ENCODE measurements at regions not wholly inside any gene's neighbourhood (a gene's known extent, or its start where the extent isn't known, plus 50 kb on each side); places are given as distances from the start of the nearest gene placed in this dataset.

DNA sequence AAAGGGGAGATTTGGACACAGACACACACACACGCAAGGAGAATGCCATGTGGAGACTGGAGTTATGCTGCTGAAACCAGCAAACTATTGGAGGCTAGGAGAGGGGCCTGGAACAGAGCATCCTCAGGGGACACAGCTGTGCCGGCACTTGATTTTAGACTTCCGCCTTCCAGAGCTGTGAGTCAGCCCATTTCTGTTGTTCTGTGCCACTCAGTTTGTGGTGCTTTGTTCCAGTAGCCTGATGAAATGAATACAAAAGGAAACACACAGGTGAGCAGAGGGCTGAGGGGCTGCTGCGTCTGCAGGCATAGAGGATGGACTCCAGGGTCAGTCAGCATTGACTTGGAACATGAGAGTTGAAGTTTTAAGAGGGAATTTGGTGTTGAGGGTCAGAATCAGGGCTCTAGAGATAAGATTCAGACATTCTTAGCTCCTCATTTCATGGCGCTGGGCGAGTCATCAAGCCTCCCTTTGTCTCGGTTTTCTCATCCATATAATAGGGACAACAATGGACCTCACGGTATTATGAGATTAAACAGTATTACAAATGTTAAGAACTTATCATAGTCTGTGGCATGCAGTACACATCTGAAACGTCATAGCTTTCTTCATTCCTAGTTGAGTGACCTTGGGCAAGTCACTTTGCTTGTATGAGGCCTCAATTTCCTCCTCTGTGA, 191.0 kb downstream of the MIAT start:
- no peaks in the 10 kb centered on the region for H3K36me3 ChIP-seq (ENCODE audit: insufficient read depth, low read length)

DNA sequence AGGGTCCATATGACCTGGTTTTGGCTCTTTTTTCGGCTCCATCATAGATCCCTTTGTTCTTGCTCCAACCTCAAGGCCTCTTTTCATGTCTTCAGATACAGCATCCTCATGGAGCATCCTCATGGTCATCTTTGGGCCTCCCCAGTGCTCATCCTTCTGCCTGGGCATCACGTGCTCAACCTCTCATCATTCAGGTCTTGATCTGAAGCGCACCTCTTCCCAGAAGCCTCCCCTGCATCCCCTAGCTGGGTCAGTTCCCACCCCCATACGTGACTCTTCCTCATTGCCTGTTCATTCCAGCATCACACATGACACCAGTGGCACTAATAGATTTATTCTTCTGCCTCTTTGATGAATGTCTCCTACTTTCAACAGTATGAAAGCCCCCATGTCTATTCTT, 192.2 kb downstream of the MIAT start:
- Histone ChIP-seq H3K9ac (ENCODE audit: low read length) (no peak overlapping the region), H3K36me3 (ENCODE audit: insufficient read depth, low read length) (no peaks in the 10 kb centered on the region), H3K4me1 (ENCODE audit: insufficient read depth, low read length) (no peaks in the 10 kb centered on the region), H3K27me3 (ENCODE audit: control insufficient read depth in 1 of 2, insufficient read depth in 2 of 2, low read length in 2 of 2) (no peaks in the 10 kb centered on the region), H3K4me3 (ENCODE audit: low read depth in 1 of 2, low read length in 2 of 2) (no peak overlapping the region), H3K9me3 (ENCODE audit: low read length) (no peaks in the 10 kb centered on the region), H3K27ac (ENCODE audit: low read depth, low read length) (no peak overlapping the region)

More for the DNA sequence above, 191.0 kb downstream of the MIAT start:
- Histone ChIP-seq H3K9ac (ENCODE audit: low read length) (no peak overlapping the region), H3K27ac (ENCODE audit: low read depth, low read length) (no peak overlapping the region), H3K4me1 (ENCODE audit: insufficient read depth, low read length) (no peaks in the 10 kb centered on the region), H3K4me3 (ENCODE audit: low read depth in 1 of 2, low read length in 2 of 2) (no peak overlapping the region), H3K27me3 (ENCODE audit: control insufficient read depth in 1 of 2, insufficient read depth in 2 of 2, low read length in 2 of 2) (no peaks in the 10 kb centered on the region), H3K9me3 (ENCODE audit: low read length) (no peaks in the 10 kb centered on the region)

DNA sequence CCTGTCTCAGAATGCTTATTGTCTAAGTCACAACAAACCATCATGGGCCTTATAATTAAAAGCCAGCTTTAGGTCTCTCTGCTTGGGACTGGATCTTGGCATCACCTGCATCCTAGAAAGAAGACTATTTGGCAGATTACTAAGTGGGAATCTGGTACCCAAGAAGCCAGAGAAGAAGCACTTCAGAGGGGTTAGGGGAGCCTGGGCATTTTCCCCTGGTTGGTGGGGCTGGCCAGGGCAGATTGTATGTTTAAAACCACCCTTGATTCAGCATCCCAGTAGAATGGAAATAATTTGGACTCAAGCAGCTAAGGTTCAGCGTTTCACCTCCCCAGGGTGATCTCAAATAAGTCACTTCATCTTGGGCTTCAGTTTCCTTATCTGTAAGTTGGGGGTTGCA, 193.7 kb downstream of the MIAT start:
- Histone ChIP-seq H3K36me3 (ENCODE audit: insufficient read depth, low read length) (no peaks in the 10 kb centered on the region), H3K9ac (ENCODE audit: low read length) (no peak overlapping the region), H3K27ac (ENCODE audit: low read depth, low read length) (no peak overlapping the region), H3K4me3 (ENCODE audit: low read depth in 1 of 2, low read length in 2 of 2) (no peak overlapping the region), H3K9me3 (ENCODE audit: low read length) (no peaks in the 10 kb centered on the region), H3K4me1 (ENCODE audit: insufficient read depth, low read length) (no peaks in the 10 kb centered on the region), H3K27me3 (ENCODE audit: control insufficient read depth in 1 of 2, insufficient read depth in 2 of 2, low read length in 2 of 2) (no peaks in the 10 kb centered on the region)

DNA sequence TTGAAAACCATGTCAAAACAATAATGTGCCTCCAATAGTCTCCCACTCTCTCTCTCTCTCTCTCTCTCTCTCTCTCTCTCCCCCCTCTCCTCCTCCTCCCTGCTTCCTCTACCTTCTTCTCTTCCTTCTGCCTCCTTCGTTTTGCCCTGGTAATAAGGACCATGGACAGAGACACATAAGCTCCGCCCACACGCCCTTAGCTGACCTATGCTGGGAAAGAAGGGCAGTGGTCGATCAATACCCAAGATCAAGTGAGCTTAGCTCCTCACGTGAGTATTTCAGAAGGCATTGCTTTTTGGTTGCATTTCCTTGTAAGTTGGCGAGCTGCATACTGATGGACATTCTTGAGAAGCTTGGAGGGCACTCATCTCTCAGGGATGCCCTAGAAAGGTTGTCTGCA, 194.8 kb downstream of the MIAT start:
- Histone ChIP-seq H3K9me3 (ENCODE audit: low read length) (no peaks in the 10 kb centered on the region), H3K4me1 (ENCODE audit: insufficient read depth, low read length) (no peaks in the 10 kb centered on the region), H3K27me3 (ENCODE audit: control insufficient read depth in 1 of 2, insufficient read depth in 2 of 2, low read length in 2 of 2) (no peaks in the 10 kb centered on the region), H3K9ac (ENCODE audit: low read length) (no peak overlapping the region), H3K4me3 (ENCODE audit: low read depth in 1 of 2, low read length in 2 of 2) (no peak overlapping the region), H3K36me3 (ENCODE audit: insufficient read depth, low read length) (no peaks in the 10 kb centered on the region), H3K27ac (ENCODE audit: low read depth, low read length) (no peak overlapping the region)

DNA sequence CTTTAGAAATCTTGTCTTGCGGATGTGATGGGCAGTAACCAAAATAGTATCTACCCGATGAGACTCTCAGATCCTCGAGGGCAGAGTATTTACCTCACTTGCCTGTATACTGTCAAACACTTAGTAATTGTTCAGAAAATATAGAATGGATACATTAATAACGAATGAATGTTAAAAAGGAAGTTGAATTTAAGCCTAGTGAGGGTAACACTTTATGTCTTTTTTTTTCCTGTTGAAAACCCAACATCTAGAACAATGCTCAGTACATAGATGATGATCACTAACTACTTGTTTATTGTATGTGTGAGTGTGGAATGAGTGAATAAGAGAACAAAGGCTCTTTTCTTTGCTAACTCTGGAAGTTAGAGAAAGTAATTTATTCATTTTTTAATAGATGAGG, 195.7 kb downstream of the MIAT start:
- H3K36me3 ChIP-seq (ENCODE audit: insufficient read depth, low read length) = no peaks in the 10 kb centered on the region
- no peaks in the 10 kb centered on the region for H3K27me3 ChIP-seq (ENCODE audit: control insufficient read depth in 1 of 2, insufficient read depth in 2 of 2, low read length in 2 of 2)
- no peaks in the 10 kb centered on the region for H3K9me3 ChIP-seq (ENCODE audit: low read length)
- no peaks in the 10 kb centered on the region for H3K4me1 ChIP-seq (ENCODE audit: insufficient read depth, low read length)
- H3K27ac ChIP-seq (ENCODE audit: low read depth, low read length) = no peak overlapping the region
- H3K4me3 ChIP-seq (ENCODE audit: low read depth in 1 of 2, low read length in 2 of 2) = no peak overlapping the region
- no peak overlapping the region for H3K9ac ChIP-seq (ENCODE audit: low read length)

DNA sequence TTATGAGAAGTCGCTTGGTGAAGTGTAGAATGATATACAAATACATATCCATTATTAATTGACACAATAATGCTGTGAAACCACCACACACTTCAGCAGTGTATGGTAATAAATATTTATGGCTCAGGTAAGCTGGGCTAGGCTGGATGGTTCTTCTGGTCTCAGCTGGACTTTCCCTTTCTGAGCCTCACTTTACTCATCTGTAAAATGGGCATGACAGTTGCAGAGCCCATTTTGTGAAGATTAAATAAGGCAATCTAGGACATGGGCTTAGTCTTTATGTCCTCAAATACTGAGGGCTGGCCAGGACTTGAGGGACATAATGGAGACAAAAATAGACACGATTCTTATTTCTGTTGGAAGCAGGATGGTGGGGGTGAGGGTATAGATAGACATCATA, 196.1 kb downstream of the MIAT start:
- Histone ChIP-seq H3K36me3 (ENCODE audit: insufficient read depth, low read length) (no peaks in the 10 kb centered on the region), H3K9ac (ENCODE audit: low read length) (no peak overlapping the region), H3K4me1 (ENCODE audit: insufficient read depth, low read length) (no peaks in the 10 kb centered on the region), H3K4me3 (ENCODE audit: low read depth in 1 of 2, low read length in 2 of 2) (no peak overlapping the region), H3K9me3 (ENCODE audit: low read length) (no peaks in the 10 kb centered on the region), H3K27ac (ENCODE audit: low read depth, low read length) (no peak overlapping the region), H3K27me3 (ENCODE audit: control insufficient read depth in 1 of 2, insufficient read depth in 2 of 2, low read length in 2 of 2) (no peaks in the 10 kb centered on the region)

DNA sequence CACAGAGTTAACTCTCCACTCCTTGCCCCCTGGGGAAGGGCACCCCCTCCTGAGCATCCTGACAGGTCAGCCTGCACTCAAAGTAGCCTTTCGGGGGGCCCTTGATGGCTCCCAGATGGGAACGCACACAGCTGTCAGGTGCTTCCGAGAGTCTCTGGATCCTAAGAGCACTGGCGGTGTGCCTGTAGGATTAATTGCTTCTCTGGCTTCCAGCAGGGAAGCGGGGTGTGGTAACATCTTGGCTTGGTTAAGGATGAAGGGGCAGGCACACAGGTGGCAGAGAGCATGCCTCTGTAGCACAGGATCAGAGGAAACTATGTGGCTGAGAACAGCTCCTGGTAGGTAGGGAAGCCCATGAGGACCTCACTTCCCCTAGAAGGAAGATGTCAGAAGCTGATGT, 199.8 kb downstream of the MIAT start:
- H3K4me3 ChIP-seq (ENCODE audit: low read depth in 1 of 2, low read length in 2 of 2) = no peak overlapping the region
- no peak overlapping the region for H3K9ac ChIP-seq (ENCODE audit: low read length)
- H3K27me3 ChIP-seq (ENCODE audit: control insufficient read depth in 1 of 2, insufficient read depth in 2 of 2, low read length in 2 of 2) = no peaks in the 10 kb centered on the region
- no peak overlapping the region for H3K27ac ChIP-seq (ENCODE audit: low read depth, low read length)
- H3K9me3 ChIP-seq (ENCODE audit: low read length) = no peaks in the 10 kb centered on the region
- no peaks in the 10 kb centered on the region for H3K36me3 ChIP-seq (ENCODE audit: insufficient read depth, low read length)
- H3K4me1 ChIP-seq (ENCODE audit: insufficient read depth, low read length) = no peaks in the 10 kb centered on the region

DNA sequence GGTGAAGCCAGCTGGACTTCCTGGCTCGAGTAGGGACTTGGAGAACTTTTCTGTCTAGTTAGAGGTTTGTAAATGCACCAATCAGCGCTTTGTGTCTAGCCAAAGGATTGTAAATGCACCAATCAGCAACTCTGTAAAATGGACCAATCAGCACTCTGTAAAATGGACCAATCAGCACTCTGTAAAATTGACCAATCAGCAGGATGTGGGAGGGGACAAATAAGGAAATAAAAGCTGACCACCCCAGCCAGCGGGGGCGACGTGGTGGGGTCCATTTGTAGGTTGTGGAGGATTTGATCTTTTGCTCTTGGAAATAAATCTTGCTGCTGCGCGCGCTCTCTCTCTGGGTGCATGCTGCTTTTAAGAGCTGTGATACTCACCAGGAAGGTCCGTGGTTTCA, 202.9 kb downstream of the MIAT start:
- H3K9ac ChIP-seq (ENCODE audit: low read length) = no peak overlapping the region
- H3K27me3 ChIP-seq (ENCODE audit: control insufficient read depth in 1 of 2, insufficient read depth in 2 of 2, low read length in 2 of 2) = no peaks in the 10 kb centered on the region
- H3K9me3 ChIP-seq (ENCODE audit: low read length) = no peaks in the 10 kb centered on the region
- H3K4me3 ChIP-seq (ENCODE audit: low read depth in 1 of 2, low read length in 2 of 2) = no peak overlapping the region
- H3K27ac ChIP-seq (ENCODE audit: low read depth, low read length) = no peak overlapping the region
- no peaks in the 10 kb centered on the region for H3K4me1 ChIP-seq (ENCODE audit: insufficient read depth, low read length)
- H3K36me3 ChIP-seq (ENCODE audit: insufficient read depth, low read length) = no peaks in the 10 kb centered on the region

DNA sequence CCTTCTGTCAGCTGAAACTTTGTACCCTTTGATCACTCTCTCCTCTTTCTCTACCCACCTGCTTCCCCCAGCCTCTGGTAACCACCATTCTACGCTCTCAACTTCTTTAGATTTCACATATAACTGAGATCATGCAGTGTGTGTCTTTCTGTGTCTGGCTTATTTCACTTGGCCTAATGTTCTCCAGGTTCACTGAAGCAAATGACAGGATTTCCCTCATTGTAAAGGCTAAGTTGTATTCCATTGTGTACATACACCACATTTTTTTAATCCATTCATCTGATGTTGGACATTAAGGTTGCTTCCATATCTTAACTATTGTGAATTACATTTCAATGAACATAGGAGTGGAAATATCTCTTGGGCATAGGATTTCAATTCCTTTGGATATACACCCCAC, 207.6 kb downstream of the MIAT start:
- H3K4me3 ChIP-seq (ENCODE audit: low read depth in 1 of 2, low read length in 2 of 2) = no peak overlapping the region
- no peaks in the 10 kb centered on the region for H3K36me3 ChIP-seq (ENCODE audit: insufficient read depth, low read length)
- no peak overlapping the region for H3K27ac ChIP-seq (ENCODE audit: low read depth, low read length)
- H3K27me3 ChIP-seq (ENCODE audit: control insufficient read depth in 1 of 2, insufficient read depth in 2 of 2, low read length in 2 of 2) = no peaks in the 10 kb centered on the region
- no peaks in the 10 kb centered on the region for H3K9me3 ChIP-seq (ENCODE audit: low read length)
- H3K9ac ChIP-seq (ENCODE audit: low read length) = no peak overlapping the region
- no peaks in the 10 kb centered on the region for H3K4me1 ChIP-seq (ENCODE audit: insufficient read depth, low read length)

DNA sequence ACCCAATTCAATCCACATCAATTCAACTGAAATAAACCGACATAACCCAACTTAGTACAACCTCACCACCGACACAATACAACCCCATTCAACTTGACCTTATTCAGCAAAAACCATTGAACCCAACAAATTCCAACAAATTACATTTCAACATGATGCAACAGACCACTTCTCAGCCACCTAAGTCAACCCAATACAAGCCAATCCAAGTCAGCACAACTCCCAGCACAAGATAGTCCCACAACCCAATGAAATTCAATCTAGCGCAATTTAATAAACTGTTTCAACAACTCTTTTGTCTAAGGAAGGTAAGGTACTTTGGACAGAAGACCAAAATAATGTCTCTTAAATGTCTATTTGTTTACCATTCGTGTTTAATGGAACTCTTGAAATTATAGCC, 226.0 kb downstream of the MIAT start:
- H3K27ac ChIP-seq (ENCODE audit: low read depth, low read length) = no peak overlapping the region

DNA sequence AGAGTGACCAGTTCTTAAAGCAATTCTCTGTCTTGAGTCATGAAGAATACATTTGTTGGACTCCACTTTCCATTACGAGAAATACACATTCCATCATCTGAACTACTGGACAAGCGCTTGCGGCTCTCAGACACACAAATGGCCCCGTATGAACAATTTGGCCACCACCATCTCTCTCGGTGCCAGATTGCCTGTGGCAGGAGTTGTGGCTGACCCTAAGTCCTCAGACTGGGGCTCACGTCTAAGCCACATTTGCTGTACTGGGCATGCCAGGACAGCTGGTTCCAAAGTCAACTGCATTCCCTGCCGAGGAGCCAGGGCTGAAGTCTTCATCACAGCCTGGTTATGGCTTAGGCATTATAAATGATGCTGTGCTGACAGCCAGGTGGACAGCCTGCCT, 227.5 kb downstream of the MIAT start:
- H3K9me3 ChIP-seq (ENCODE audit: low read length) = no peaks in the 10 kb centered on the region
- H3K9ac ChIP-seq (ENCODE audit: low read length) = no peak overlapping the region
- no peaks in the 10 kb centered on the region for H3K27me3 ChIP-seq (ENCODE audit: control insufficient read depth in 1 of 2, insufficient read depth in 2 of 2, low read length in 2 of 2)
- no peak overlapping the region for H3K4me3 ChIP-seq (ENCODE audit: low read depth in 1 of 2, low read length in 2 of 2)
- H3K27ac ChIP-seq (ENCODE audit: low read depth, low read length) = no peak overlapping the region
- H3K4me1 ChIP-seq (ENCODE audit: insufficient read depth, low read length) = peaks cover 6% of the 10 kb centered on the region
- H3K36me3 ChIP-seq (ENCODE audit: insufficient read depth, low read length) = no peaks in the 10 kb centered on the region

More for the DNA sequence above, 226.0 kb downstream of the MIAT start:
- Histone ChIP-seq H3K9me3 (ENCODE audit: low read length) (no peaks in the 10 kb centered on the region), H3K4me1 (ENCODE audit: insufficient read depth, low read length) (peaks cover 6% of the 10 kb centered on the region), H3K36me3 (ENCODE audit: insufficient read depth, low read length) (no peaks in the 10 kb centered on the region), H3K4me3 (ENCODE audit: low read depth in 1 of 2, low read length in 2 of 2) (no peak overlapping the region), H3K27me3 (ENCODE audit: control insufficient read depth in 1 of 2, insufficient read depth in 2 of 2, low read length in 2 of 2) (no peaks in the 10 kb centered on the region), H3K9ac (ENCODE audit: low read length) (no peak overlapping the region)

DNA sequence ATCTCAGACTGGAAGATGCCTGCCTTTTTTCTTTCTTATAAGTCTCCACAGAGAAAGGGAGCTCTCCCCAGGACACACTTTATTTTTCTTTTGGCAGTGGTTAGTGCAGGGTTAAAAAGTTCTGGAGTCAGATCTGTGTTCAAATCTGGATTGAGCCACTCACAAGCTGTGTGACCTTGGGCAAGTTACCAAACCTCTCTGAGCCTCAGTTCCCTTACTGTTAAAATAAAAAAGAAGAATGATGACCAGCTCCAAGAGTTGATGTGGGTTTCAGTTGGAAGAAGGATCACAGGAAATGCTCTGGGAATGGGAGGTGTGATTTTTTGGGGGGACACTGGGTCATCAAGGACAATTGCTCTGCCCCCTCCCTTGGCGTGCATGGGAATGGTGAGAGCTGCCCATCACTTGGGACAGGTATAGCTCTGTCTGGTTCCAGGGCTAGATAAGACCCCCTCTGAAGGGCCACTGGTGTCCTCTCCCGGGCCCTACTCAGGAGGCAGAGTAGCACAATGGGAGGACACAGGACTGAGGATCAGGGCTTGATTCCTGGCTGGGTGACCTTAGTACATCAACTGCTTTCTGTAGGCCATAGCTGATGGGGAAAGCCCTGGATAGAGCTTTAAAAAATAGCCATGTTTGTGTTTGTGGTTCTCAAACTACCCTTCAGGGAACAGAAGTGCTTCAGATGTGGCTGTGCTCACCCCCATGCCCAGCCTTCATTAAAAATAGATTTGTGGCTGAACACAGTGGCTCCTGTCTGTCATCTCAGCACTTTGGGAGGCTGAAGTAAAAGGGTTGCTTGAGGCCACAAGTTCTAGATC, 228.3 kb downstream of the MIAT start:
- Histone ChIP-seq H3K9ac (ENCODE audit: low read length) (no peak overlapping the region), H3K4me1 (ENCODE audit: insufficient read depth, low read length) (peaks cover 6% of the 10 kb centered on the region), H3K36me3 (ENCODE audit: insufficient read depth, low read length) (no peaks in the 10 kb centered on the region), H3K27me3 (ENCODE audit: control insufficient read depth in 1 of 2, insufficient read depth in 2 of 2, low read length in 2 of 2) (no peaks in the 10 kb centered on the region), H3K27ac (ENCODE audit: low read depth, low read length) (no peak overlapping the region), H3K4me3 (ENCODE audit: low read depth in 1 of 2, low read length in 2 of 2) (no peak overlapping the region), H3K9me3 (ENCODE audit: low read length) (no peaks in the 10 kb centered on the region)

Data from muscle layer of colon (tissue), 2 donors.